ENCODE measurements at regions not wholly inside any gene's neighbourhood (a gene's known extent, or its start where the extent isn't known, plus 50 kb on each side); places are given as distances from the start of the nearest gene placed in this dataset.

- peak; percentile 33; the same call in 1 of the 2 replicates for TF ChIP-seq PKNOX1 (IDR thresholded peaks at IDR 0.05)
- no peak for TF ChIP-seq L3MBTL2 (conservative IDR thresholded peaks at IDR 0.05)
- TF ChIP-seq HDGF (IDR thresholded peaks at IDR 0.05; ENCODE audit: borderline replicate concordance): no peak
- no peak for TF ChIP-seq ZNF384 (IDR thresholded peaks at IDR 0.05)
- TF ChIP-seq NFRKB (IDR thresholded peaks at IDR 0.05): no peak
- ChIA-PET CTCF (no interaction called here), POLR2A (interaction anchor here (0.9 kb wide), 1 partner anchor 111 kb away, joined by 3 read pairs; no protein-coding TSS in a partner anchor)
Observed at GRCh38 chr15:97566961-97567360, 393.5 kb upstream of the ARRDC4 start.

DNA sequence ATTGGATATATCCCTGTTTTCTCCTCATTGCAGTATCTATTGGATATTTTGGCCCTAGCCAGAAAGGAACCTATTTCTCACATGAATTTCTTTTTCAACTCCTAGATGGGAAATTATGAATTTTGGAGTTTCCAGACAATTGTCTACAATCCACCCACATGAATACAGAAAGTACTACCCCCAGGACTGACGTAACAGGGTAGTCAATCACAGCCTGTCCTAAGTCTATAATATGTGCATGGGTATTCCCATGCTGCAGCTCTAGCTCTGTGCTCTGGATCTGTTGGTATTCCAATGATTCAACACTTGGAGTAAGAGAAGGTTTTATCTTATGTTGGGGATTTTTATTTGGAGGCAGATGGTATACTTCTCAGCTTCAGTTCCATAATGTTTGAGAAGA is 393.1 kb upstream of the ARRDC4 start:
- ChIA-PET CTCF (no interaction called here), POLR2A (interaction anchor here (0.9 kb wide), 1 partner anchor 110 kb away, joined by 3 read pairs; no protein-coding TSS in a partner anchor)

More at GRCh38 chr15:97566961-97567360, 393.5 kb upstream of the ARRDC4 start:
- no peak for DNase-seq (ENCODE audit: extremely low spot score)

DNA sequence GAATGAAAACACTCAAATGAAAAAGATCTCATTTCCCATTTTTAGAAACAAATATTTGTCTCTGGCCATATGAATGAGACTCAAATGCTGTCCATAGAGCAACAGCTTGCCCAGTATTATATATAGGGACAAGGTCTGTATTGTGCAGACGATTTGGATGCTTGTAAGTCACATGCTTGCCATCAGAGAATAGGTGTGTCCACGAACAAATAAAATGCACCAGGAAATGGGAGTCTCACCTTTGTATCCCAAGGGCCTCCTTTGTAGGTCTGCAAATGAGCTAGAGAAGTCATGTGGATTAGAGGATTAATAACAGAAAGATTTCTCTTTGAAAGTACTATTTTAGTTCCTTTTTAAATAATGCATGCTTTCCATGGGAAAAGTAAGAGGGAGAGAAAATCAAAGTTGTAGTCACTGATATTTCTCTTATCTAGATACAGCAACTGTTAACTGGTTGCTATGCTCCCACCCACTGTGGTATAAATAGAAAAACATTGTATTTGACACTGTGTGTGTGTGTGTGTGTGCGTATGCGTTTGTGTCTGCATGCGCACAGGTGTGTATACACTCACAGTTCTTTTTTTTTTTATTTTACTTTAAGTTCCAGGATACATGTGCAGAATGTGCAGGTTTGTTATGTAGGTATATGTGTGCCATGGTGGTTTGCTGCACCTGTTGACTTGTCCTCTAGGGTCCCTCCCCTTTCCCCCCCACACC is 383.4 kb upstream of the ARRDC4 start:
- DNase-seq (ENCODE audit: extremely low spot score): no peak

More for the DNA sequence above, 393.1 kb upstream of the ARRDC4 start:
- DNase-seq (ENCODE audit: extremely low spot score): no peak
- no peak for TF ChIP-seq PKNOX1 (IDR thresholded peaks at IDR 0.05)
- no peak for TF ChIP-seq ZNF384 (IDR thresholded peaks at IDR 0.05)
- TF ChIP-seq BHLHE40 (IDR thresholded peaks at IDR 0.05; ENCODE audit: borderline replicate concordance): no peak
- no peak for TF ChIP-seq FOXK2 (IDR thresholded peaks at IDR 0.05)
- TF ChIP-seq CTBP1 (IDR thresholded peaks at IDR 0.05; ENCODE audit: borderline replicate concordance): no peak
- TF ChIP-seq HDGF (IDR thresholded peaks at IDR 0.05; ENCODE audit: borderline replicate concordance): no peak
- no peak for TF ChIP-seq TARDBP (IDR thresholded peaks at IDR 0.05)

DNA sequence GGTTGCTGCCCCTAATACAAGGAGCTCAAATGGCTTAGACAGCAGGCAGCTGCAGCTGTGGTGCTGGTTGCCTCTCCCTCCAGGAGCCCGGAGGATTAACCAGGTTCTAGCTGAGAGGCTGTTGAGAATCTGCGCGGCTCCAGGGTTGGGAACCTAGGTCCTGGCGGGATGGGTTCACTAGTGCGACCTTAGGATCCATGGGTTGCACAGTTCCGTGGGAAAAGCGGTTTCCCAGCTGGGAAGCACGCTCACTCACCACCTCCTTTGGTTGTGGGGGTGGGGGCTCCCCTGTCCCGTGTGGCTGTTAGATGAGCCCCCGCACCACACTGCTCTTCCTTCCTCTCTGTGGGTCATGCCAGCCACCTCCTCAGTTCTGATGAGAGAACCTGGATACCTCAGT is 375.1 kb upstream of the ARRDC4 start:
- POLR2A ChIA-PET: no interaction called here
- no peak for DNase-seq (ENCODE audit: extremely low spot score)
- CTCF ChIA-PET: no interaction called here
- TF ChIP-seq SUZ12 (IDR thresholded peaks at IDR 0.05): no peak

More for the DNA sequence above, 383.4 kb upstream of the ARRDC4 start:
- no peak for TF ChIP-seq ARNT (IDR thresholded peaks at IDR 0.05)
- no peak for TF ChIP-seq L3MBTL2 (conservative IDR thresholded peaks at IDR 0.05)
- TF ChIP-seq ZNF384 (IDR thresholded peaks at IDR 0.05): no peak
- TF ChIP-seq FOXM1 (IDR thresholded peaks at IDR 0.05; ENCODE audit: borderline replicate concordance): no peak
- no peak for TF ChIP-seq CTBP1 (IDR thresholded peaks at IDR 0.05; ENCODE audit: borderline replicate concordance)
- no peak for TF ChIP-seq PKNOX1 (IDR thresholded peaks at IDR 0.05)
- TF ChIP-seq TARDBP (IDR thresholded peaks at IDR 0.05): no peak
- POLR2A ChIA-PET: no interaction called here
- CTCF ChIA-PET: no interaction called here

- TF ChIP-seq CTBP1 (IDR thresholded peaks at IDR 0.05; ENCODE audit: borderline replicate concordance): no peak
- TF ChIP-seq FOXK2 (IDR thresholded peaks at IDR 0.05): no peak
- TF ChIP-seq SP1 (IDR thresholded peaks at IDR 0.05): no peak
- no peak for TF ChIP-seq ZNF384 (IDR thresholded peaks at IDR 0.05)
- no peak for TF ChIP-seq FOXM1 (IDR thresholded peaks at IDR 0.05; ENCODE audit: borderline replicate concordance)
- TF ChIP-seq FOXA1 (IDR thresholded peaks at IDR 0.05): no peak
- TF ChIP-seq ARNT (IDR thresholded peaks at IDR 0.05): no peak
- no peak for TF ChIP-seq LEF1 (IDR thresholded peaks at IDR 0.05; ENCODE audit: borderline replicate concordance)
- TF ChIP-seq NFRKB (IDR thresholded peaks at IDR 0.05): no peak
- TF ChIP-seq BHLHE40 (IDR thresholded peaks at IDR 0.05; ENCODE audit: borderline replicate concordance): no peak
- TF ChIP-seq ELF4 (IDR thresholded peaks at IDR 0.05): no peak
- no peak for TF ChIP-seq SUZ12 (IDR thresholded peaks at IDR 0.05)
- TF ChIP-seq TARDBP (IDR thresholded peaks at IDR 0.05): no peak
- TF ChIP-seq PKNOX1 (IDR thresholded peaks at IDR 0.05): no peak
- no peak for TF ChIP-seq HDGF (IDR thresholded peaks at IDR 0.05; ENCODE audit: borderline replicate concordance)
- TF ChIP-seq L3MBTL2 (conservative IDR thresholded peaks at IDR 0.05): no peak
- ChIA-PET CTCF (no interaction called here), POLR2A (no interaction called here)
- DNase-seq (ENCODE audit: extremely low spot score): no peak
Observed at GRCh38 chr15:97592778-97593177, 367.7 kb upstream of the ARRDC4 start.

DNA sequence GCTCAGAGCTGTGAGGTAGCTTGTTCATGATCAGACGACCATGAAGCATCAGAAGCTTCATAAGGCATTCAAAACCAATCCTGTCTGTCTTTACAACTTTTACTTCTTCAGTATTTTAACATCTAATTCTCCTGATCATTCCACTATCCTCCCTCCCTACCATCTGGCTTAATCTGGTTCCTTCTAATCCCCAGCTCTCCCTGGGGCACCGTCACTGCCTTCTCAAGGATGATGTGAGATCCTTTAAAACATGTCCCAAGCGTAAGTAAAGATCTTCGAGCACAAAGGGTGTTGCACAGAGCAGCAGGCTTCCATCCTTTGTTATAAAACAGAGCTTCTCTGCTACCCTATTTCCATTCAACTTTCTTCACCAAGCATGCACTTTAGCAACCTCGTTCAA is 362.7 kb upstream of the ARRDC4 start:
- no peak for DNase-seq (ENCODE audit: extremely low spot score)
- ChIA-PET POLR2A (interaction anchor here (0.7 kb wide), 1 partner anchor 94 kb away, joined by 4 read pairs; no protein-coding TSS in a partner anchor), CTCF (no interaction called here)
- TF ChIP-seq FOXM1 (IDR thresholded peaks at IDR 0.05; ENCODE audit: borderline replicate concordance) (no peak), SUZ12 (IDR thresholded peaks at IDR 0.05) (no peak), ZNF384 (IDR thresholded peaks at IDR 0.05) (no peak), ELF4 (IDR thresholded peaks at IDR 0.05) (no peak), SP1 (IDR thresholded peaks at IDR 0.05) (no peak), ARNT (IDR thresholded peaks at IDR 0.05) (no peak), HDGF (IDR thresholded peaks at IDR 0.05; ENCODE audit: borderline replicate concordance) (no peak), LEF1 (IDR thresholded peaks at IDR 0.05; ENCODE audit: borderline replicate concordance) (no peak), TARDBP (IDR thresholded peaks at IDR 0.05) (no peak), PKNOX1 (IDR thresholded peaks at IDR 0.05) (no peak), FOXA1 (IDR thresholded peaks at IDR 0.05) (no peak), FOXK2 (IDR thresholded peaks at IDR 0.05) (no peak), L3MBTL2 (conservative IDR thresholded peaks at IDR 0.05) (no peak), CTBP1 (IDR thresholded peaks at IDR 0.05; ENCODE audit: borderline replicate concordance) (no peak), NFRKB (IDR thresholded peaks at IDR 0.05) (no peak), BHLHE40 (IDR thresholded peaks at IDR 0.05; ENCODE audit: borderline replicate concordance) (no peak)

Data from HEK293T (cell line).